ENCODE measurements at regions not wholly inside any gene's neighbourhood (a gene's known extent, or its start where the extent isn't known, plus 50 kb on each side); places are given as distances from the start of the nearest gene placed in this dataset.

- TF ChIP-seq, protein P1, sequence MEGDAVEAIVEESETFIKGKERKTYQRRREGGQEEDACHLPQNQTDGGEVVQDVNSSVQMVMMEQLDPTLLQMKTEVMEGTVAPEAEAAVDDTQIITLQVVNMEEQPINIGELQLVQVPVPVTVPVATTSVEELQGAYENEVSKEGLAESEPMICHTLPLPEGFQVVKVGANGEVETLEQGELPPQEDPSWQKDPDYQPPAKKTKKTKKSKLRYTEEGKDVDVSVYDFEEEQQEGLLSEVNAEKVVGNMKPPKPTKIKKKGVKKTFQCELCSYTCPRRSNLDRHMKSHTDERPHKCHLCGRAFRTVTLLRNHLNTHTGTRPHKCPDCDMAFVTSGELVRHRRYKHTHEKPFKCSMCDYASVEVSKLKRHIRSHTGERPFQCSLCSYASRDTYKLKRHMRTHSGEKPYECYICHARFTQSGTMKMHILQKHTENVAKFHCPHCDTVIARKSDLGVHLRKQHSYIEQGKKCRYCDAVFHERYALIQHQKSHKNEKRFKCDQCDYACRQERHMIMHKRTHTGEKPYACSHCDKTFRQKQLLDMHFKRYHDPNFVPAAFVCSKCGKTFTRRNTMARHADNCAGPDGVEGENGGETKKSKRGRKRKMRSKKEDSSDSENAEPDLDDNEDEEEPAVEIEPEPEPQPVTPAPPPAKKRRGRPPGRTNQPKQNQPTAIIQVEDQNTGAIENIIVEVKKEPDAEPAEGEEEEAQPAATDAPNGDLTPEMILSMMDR (IDR thresholded peaks at IDR 0.05; ENCODE audit: low read length): no peak
- TF ChIP-seq EZH2 (IDR thresholded peaks at IDR 0.05; ENCODE audit: borderline replicate concordance, low read length): no peak
These were observed 634.6 kb downstream of the LRRC70 start for GRCh38 chr5:63213256-63213655.

All from OCI-LY1 (cell line).